ENCODE measurements at regions not wholly inside any gene's neighbourhood (a gene's known extent, or its start where the extent isn't known, plus 50 kb on each side); places are given as distances from the start of the nearest gene placed in this dataset.
A peak's percentile ranks its signal among the peaks of the same experiment; 100 is the strongest.

- TF ChIP-seq EZH2phosphoT487 (IDR thresholded peaks at IDR 0.05; ENCODE audit: borderline replicate concordance, low read depth) (no peak), NFIC (IDR thresholded peaks at IDR 0.05; ENCODE audit: borderline replicate concordance) (peak; percentile 10; the same call in 1 of the 2 replicates), TCF12 (IDR thresholded peaks at IDR 0.05) (no peak)
- TF ChIP-seq, protein P1, sequence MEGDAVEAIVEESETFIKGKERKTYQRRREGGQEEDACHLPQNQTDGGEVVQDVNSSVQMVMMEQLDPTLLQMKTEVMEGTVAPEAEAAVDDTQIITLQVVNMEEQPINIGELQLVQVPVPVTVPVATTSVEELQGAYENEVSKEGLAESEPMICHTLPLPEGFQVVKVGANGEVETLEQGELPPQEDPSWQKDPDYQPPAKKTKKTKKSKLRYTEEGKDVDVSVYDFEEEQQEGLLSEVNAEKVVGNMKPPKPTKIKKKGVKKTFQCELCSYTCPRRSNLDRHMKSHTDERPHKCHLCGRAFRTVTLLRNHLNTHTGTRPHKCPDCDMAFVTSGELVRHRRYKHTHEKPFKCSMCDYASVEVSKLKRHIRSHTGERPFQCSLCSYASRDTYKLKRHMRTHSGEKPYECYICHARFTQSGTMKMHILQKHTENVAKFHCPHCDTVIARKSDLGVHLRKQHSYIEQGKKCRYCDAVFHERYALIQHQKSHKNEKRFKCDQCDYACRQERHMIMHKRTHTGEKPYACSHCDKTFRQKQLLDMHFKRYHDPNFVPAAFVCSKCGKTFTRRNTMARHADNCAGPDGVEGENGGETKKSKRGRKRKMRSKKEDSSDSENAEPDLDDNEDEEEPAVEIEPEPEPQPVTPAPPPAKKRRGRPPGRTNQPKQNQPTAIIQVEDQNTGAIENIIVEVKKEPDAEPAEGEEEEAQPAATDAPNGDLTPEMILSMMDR (IDR thresholded peaks at IDR 0.05), result peak; percentile 23; the same call in 1 of the 2 replicates
Observed at GRCh38 chr10:22805304-22805703, 90.9 kb upstream of the PIP4K2A start (continued).

GRCh38 chr10:22803261-22803885, 89.0 kb upstream of the PIP4K2A start:
- DNase-seq, result no peak
- Histone ChIP-seq H3K4me2 (peak overlapping the region; percentile 45; the same call in 1 of the 2 replicates), H4K20me1 (ENCODE audit: insufficient read depth) (no peaks in the 10 kb centered on the region), H3K4me3 (ENCODE audit: low read depth in 2 of 2, low read length in 1 of 2) (no peak overlapping the region; a peak in 1 of 4 replicates), H3K36me3 (replicated peaks in 1 of 2; ENCODE audit: control insufficient read depth in 1 of 2, insufficient read depth in 2 of 2, low read length in 1 of 2) (no peaks in the 10 kb centered on the region), H3K9me3 (no peaks in the 10 kb centered on the region), H3K27me3 (ENCODE audit: insufficient read depth) (no peaks in the 10 kb centered on the region), H3F3A (replicated peaks; ENCODE audit: insufficient read depth) (peaks cover 8% of the 10 kb centered on the region), H2AFZ (ENCODE audit: low read depth) (no peak overlapping the region), H3K9me2 (no peaks in the 10 kb centered on the region), H3K27ac (ENCODE audit: low read depth in 2 of 2, low read length in 1 of 2) (peak overlapping the region; percentile 36 to 37; a peak in 2 of 4 replicates), H3K9ac (no peak overlapping the region), H3K4me1 (ENCODE audit: control insufficient read depth in 1 of 2, insufficient read depth in 2 of 2, low read depth in 1 of 2, low read length in 1 of 2) (peaks cover 6 to 8% of the 10 kb centered on the region in 2 experiments; a peak in 2 of 4 replicates), H3K79me2 (ENCODE audit: insufficient read depth) (no peaks in the 10 kb centered on the region)
- 74% methylated on average over 2 of the region's 2 CpGs for WGBS (ENCODE audit: low lambda C conversion rate)
- ChIA-PET POLR2A (no interaction called here), CTCF (no interaction called here)
- no peak for TF ChIP-seq SIN3A (IDR thresholded peaks at IDR 0.05; ENCODE audit: borderline replicate concordance, low read depth, low read length)
- no peak for TF ChIP-seq TEAD4 (IDR thresholded peaks at IDR 0.05; ENCODE audit: borderline replicate concordance, insufficient read depth)
- TF ChIP-seq RAD21 (IDR thresholded peaks at IDR 0.05; ENCODE audit: low read length), result no peak
- no peak for TF ChIP-seq FOXJ3 (CRISPR knock-in tag; IDR thresholded peaks at IDR 0.05)
- no peak for TF ChIP-seq SMC3 (IDR thresholded peaks at IDR 0.05; ENCODE audit: low read depth, low read length)
- no peak for TF ChIP-seq JUND (IDR thresholded peaks at IDR 0.05)
- TF ChIP-seq ELF1 (IDR thresholded peaks at IDR 0.05), result no peak
- TF ChIP-seq, protein P2, sequence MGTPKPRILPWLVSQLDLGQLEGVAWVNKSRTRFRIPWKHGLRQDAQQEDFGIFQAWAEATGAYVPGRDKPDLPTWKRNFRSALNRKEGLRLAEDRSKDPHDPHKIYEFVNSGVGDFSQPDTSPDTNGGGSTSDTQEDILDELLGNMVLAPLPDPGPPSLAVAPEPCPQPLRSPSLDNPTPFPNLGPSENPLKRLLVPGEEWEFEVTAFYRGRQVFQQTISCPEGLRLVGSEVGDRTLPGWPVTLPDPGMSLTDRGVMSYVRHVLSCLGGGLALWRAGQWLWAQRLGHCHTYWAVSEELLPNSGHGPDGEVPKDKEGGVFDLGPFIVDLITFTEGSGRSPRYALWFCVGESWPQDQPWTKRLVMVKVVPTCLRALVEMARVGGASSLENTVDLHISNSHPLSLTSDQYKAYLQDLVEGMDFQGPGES (IDR thresholded peaks at IDR 0.05; ENCODE audit: low read depth, low read length), result no peak
- no peak for TF ChIP-seq USF2 (IDR thresholded peaks at IDR 0.05; ENCODE audit: borderline replicate concordance, low read depth, low read length)
- TF ChIP-seq YY1 (IDR thresholded peaks at IDR 0.05; ENCODE audit: low read depth), result no peak
- TF ChIP-seq RXRA (IDR thresholded peaks at IDR 0.05; ENCODE audit: borderline replicate concordance, low read depth), result no peak
- TF ChIP-seq NRF1 (IDR thresholded peaks at IDR 0.05; ENCODE audit: low read depth, low read length), result no peak

All from SK-N-SH (cell line).